Mesendoderm (in vitro differentiated cells): ENCODE measurements at regions not wholly inside any gene's neighbourhood (a gene's known extent, or its start where the extent isn't known, plus 50 kb on each side); places are given as distances from the start of the nearest gene placed in this dataset.
"Not testable (repeated sequence)": the region's sequence is repeated elsewhere in the genome, so short reads cannot be mapped to it uniquely, and the experiment has no call there.

Source experiments
- DNase-seq: peaks from one replicate; pipeline ENCODE4 v3.0.0; 2013
- H2AK5ac ChIP-seq: 2 replicates; pipeline ENCODE4 v1.6.1; 2013; ENCODE audit warnings: low read length, inconsistent platforms
- H2BK120ac ChIP-seq: 2 replicates; pipeline ENCODE4 v1.6.1; 2013; ENCODE audit warnings: low read depth, mild to moderate bottlenecking, low read length, moderate library complexity, mixed read lengths
- H2BK15ac ChIP-seq: replicated peaks from 2 replicates; pipeline ENCODE4 v1.6.1; 2013; ENCODE audit warnings: low read depth, mild to moderate bottlenecking, moderate library complexity
- H2BK5ac ChIP-seq: 2 replicates; pipeline ENCODE4 v1.6.1; 2013; ENCODE audit warnings: low read length, inconsistent platforms
- H3K18ac ChIP-seq: 2 replicates; pipeline ENCODE4 v1.6.1; 2013; ENCODE audit warnings: mild to moderate bottlenecking, low read length, mixed read lengths
- H3K23ac ChIP-seq: one replicate; pipeline ENCODE4 v1.6.1; 2013; ENCODE audit warnings: low read length
- H3K27ac ChIP-seq: 2 replicates; pipeline ENCODE4 v1.5.1; 2013; ENCODE audit warnings: low read depth, mild to moderate bottlenecking, inconsistent platforms, low read length, moderate library complexity
- H3K27me3 ChIP-seq: 2 replicates; pipeline ENCODE4 v1.6.1; 2013; ENCODE audit warnings: low read length, control low read depth, mild to moderate bottlenecking, inconsistent platforms; ENCODE audit not compliant: insufficient read depth, poor library complexity
- H3K36me3 ChIP-seq: 2 replicates; pipeline ENCODE4 v1.6.1; 2013; ENCODE audit warnings: low read length, inconsistent platforms; ENCODE audit not compliant: control insufficient read depth, insufficient read depth
- H3K4ac ChIP-seq: one replicate; pipeline ENCODE4 v1.6.1; 2013; ENCODE audit warnings: low read depth, mild to moderate bottlenecking, low read length, moderate library complexity
- H3K4me1 ChIP-seq: 2 replicates; pipeline ENCODE4 v1.6.1; 2013; ENCODE audit warnings: low read depth, low read length, inconsistent platforms; ENCODE audit not compliant: control insufficient read depth
- H3K4me2 ChIP-seq: 2 replicates; pipeline ENCODE4 v1.6.1; 2013; ENCODE audit warnings: low read length
- H3K4me3 ChIP-seq: 2 replicates; pipeline ENCODE4 v1.5.1; 2013; ENCODE audit warnings: mild to moderate bottlenecking, low read length
- H3K56ac ChIP-seq: one replicate; pipeline ENCODE4 v1.6.1; 2013; ENCODE audit warnings: low read length
- H3K79me1 ChIP-seq: 2 replicates; pipeline ENCODE4 v1.6.1; 2013; ENCODE audit warnings: low read length, inconsistent platforms
- H3K79me2 ChIP-seq: 2 replicates; pipeline ENCODE4 v1.6.1; 2013; ENCODE audit warnings: mild to moderate bottlenecking, low read length; ENCODE audit not compliant: control insufficient read depth, insufficient read depth
- H3K9ac ChIP-seq: 2 replicates; pipeline ENCODE4 v1.6.1; 2013; ENCODE audit warnings: low read length, inconsistent platforms
- H4K5ac ChIP-seq: one replicate; pipeline ENCODE4 v1.6.1; 2013; ENCODE audit warnings: low read length
- H4K8ac ChIP-seq: one replicate; pipeline ENCODE4 v1.6.1; 2013; ENCODE audit warnings: low read depth, mild to moderate bottlenecking, control low read depth, low read length, moderate library complexity
- WGBS: extraction: QIAGEN DNeasy Blood & Tissue Kit; methylation state at CpG from one replicate; pipeline ENCODE4 v1.1.7; 2013; ENCODE audit warnings: low lambda C conversion rate, missing lambda C conversion rate; ENCODE audit not compliant: insufficient coverage; ENCODE audit errors: extremely low coverage; 5-methylcytosine and 5-hydroxymethylcytosine counted together

GRCh38 chr19:20313894-20314293, 146.9 kb downstream of the ZNF486 start:
- H3K4me1 ChIP-seq, result no peaks in the 10 kb centered on the region
- no peak overlapping the region for H3K4me3 ChIP-seq
- WGBS, result no CpG with 5 or more reads among the region's 5 CpGs

GRCh38 chr19:20307127-20307526, 140.1 kb downstream of the ZNF486 start:
- Histone ChIP-seq H3K4me3 (no peak overlapping the region), H2AK5ac (no peak overlapping the region), H3K36me3 (no peaks in the 10 kb centered on the region), H4K5ac (no peak overlapping the region), H3K9ac (no peak overlapping the region), H2BK120ac (no peak overlapping the region), H3K18ac (no peak overlapping the region), H3K23ac (no peak overlapping the region), H3K56ac (no peak overlapping the region), H3K27me3 (no peaks in the 10 kb centered on the region), H3K4me2 (no peak overlapping the region), H3K79me2 (no peaks in the 10 kb centered on the region), H2BK5ac (no peak overlapping the region), H2BK15ac (no peak overlapping the region), H3K4ac (no peak overlapping the region), H3K79me1 (no peaks in the 10 kb centered on the region), H3K4me1 (no peaks in the 10 kb centered on the region), H3K27ac (no peak overlapping the region), H4K8ac (no peak overlapping the region)
- no peak for DNase-seq
- no CpG with 5 or more reads among the region's 3 CpGs for WGBS

More at GRCh38 chr19:20313894-20314293, 146.9 kb downstream of the ZNF486 start:
- H3K23ac ChIP-seq, result no peak overlapping the region
- H3K4ac ChIP-seq, result no peak overlapping the region
- no peak overlapping the region for H2AK5ac ChIP-seq
- H4K8ac ChIP-seq, result no peak overlapping the region
- H3K79me2 ChIP-seq, result no peaks in the 10 kb centered on the region
- DNase-seq, result peak; percentile 3
- no peak overlapping the region for H2BK5ac ChIP-seq
- H3K56ac ChIP-seq, result no peak overlapping the region
- no peak overlapping the region for H3K27ac ChIP-seq
- H2BK120ac ChIP-seq, result no peak overlapping the region
- H3K36me3 ChIP-seq, result no peaks in the 10 kb centered on the region
- H3K4me2 ChIP-seq, result no peak overlapping the region
- no peak overlapping the region for H4K5ac ChIP-seq
- no peak overlapping the region for H3K9ac ChIP-seq
- H3K79me1 ChIP-seq, result no peaks in the 10 kb centered on the region
- no peak overlapping the region for H3K18ac ChIP-seq
- H2BK15ac ChIP-seq, result no peak overlapping the region
- H3K27me3 ChIP-seq, result no peaks in the 10 kb centered on the region

GRCh38 chr19:20296314-20296713, 129.3 kb downstream of the ZNF486 start:
- not testable (repeated sequence) for H2BK5ac ChIP-seq, H3K79me1 ChIP-seq, H3K27ac ChIP-seq, H4K5ac ChIP-seq, H3K18ac ChIP-seq, H3K23ac ChIP-seq, H2BK15ac ChIP-seq, H3K4me3 ChIP-seq, H4K8ac ChIP-seq, H3K79me2 ChIP-seq, H3K4ac ChIP-seq, H3K4me2 ChIP-seq, H3K4me1 ChIP-seq, H3K9ac ChIP-seq, H2AK5ac ChIP-seq, H2BK120ac ChIP-seq, H3K27me3 ChIP-seq, H3K56ac ChIP-seq, H3K36me3 ChIP-seq, DNase-seq
- whole genome bisulfite sequencing, result no CpG with 5 or more reads among the region's 30 CpGs

- no peaks in the 10 kb centered on the region for H3K79me1 ChIP-seq
- no peak overlapping the region for H4K8ac ChIP-seq
- no peak overlapping the region for H4K5ac ChIP-seq
- H3K18ac ChIP-seq, result no peak overlapping the region
- H2BK120ac ChIP-seq, result no peak overlapping the region
- H3K79me2 ChIP-seq, result no peaks in the 10 kb centered on the region
- no peak overlapping the region for H3K4me3 ChIP-seq
- no peaks in the 10 kb centered on the region for H3K27me3 ChIP-seq
- no peaks in the 10 kb centered on the region for H3K36me3 ChIP-seq
- H3K9ac ChIP-seq, result no peak overlapping the region
- no peak overlapping the region for H3K4me2 ChIP-seq
- H2AK5ac ChIP-seq, result no peak overlapping the region
- DNase-seq, result no peak
- H3K23ac ChIP-seq, result no peak overlapping the region
- H3K4me1 ChIP-seq, result no peaks in the 10 kb centered on the region
- no peak overlapping the region for H2BK15ac ChIP-seq
- H2BK5ac ChIP-seq, result no peak overlapping the region
- no peak overlapping the region for H3K4ac ChIP-seq
- H3K27ac ChIP-seq, result no peak overlapping the region
- H3K56ac ChIP-seq, result no peak overlapping the region
Measured at GRCh38 chr19:20294181-20294580, 127.2 kb downstream of the ZNF486 start.

GRCh38 chr19:20292520-20292919, 125.5 kb downstream of the ZNF486 start:
- not testable (repeated sequence) for H3K27ac ChIP-seq, H3K36me3 ChIP-seq, H3K18ac ChIP-seq, H4K8ac ChIP-seq, H3K27me3 ChIP-seq, H2AK5ac ChIP-seq, H3K4me2 ChIP-seq, H3K4me3 ChIP-seq, H4K5ac ChIP-seq, H3K4ac ChIP-seq, H3K79me1 ChIP-seq, H2BK120ac ChIP-seq, H2BK15ac ChIP-seq, H3K56ac ChIP-seq, H3K23ac ChIP-seq, H3K9ac ChIP-seq, H3K79me2 ChIP-seq, H3K4me1 ChIP-seq, DNase-seq, H2BK5ac ChIP-seq
- WGBS, result no CpG with 5 or more reads among the region's 1 CpG

GRCh38 chr19:20289186-20289585, 122.2 kb downstream of the ZNF486 start:
- Histone ChIP-seq H3K79me1 (no peaks in the 10 kb centered on the region), H2BK120ac (no peak overlapping the region), H2BK15ac (no peak overlapping the region)

More at GRCh38 chr19:20289186-20289585, 122.2 kb downstream of the ZNF486 start:
- Histone ChIP-seq H3K27me3 (no peaks in the 10 kb centered on the region), H3K79me2 (no peaks in the 10 kb centered on the region), H3K9ac (no peak overlapping the region), H3K36me3 (no peaks in the 10 kb centered on the region), H4K8ac (no peak overlapping the region), H2BK5ac (no peak overlapping the region), H3K23ac (no peak overlapping the region), H3K27ac (no peak overlapping the region), H3K4me1 (no peaks in the 10 kb centered on the region), H3K4ac (no peak overlapping the region), H3K4me2 (no peak overlapping the region), H2AK5ac (no peak overlapping the region), H4K5ac (no peak overlapping the region), H3K18ac (no peak overlapping the region), H3K4me3 (no peak overlapping the region), H3K56ac (no peak overlapping the region)
- no peak for DNase-seq
